ENCODE measurements at regions not wholly inside any gene's neighbourhood (a gene's known extent, or its start where the extent isn't known, plus 50 kb on each side); places are given as distances from the start of the nearest gene placed in this dataset.

DNA sequence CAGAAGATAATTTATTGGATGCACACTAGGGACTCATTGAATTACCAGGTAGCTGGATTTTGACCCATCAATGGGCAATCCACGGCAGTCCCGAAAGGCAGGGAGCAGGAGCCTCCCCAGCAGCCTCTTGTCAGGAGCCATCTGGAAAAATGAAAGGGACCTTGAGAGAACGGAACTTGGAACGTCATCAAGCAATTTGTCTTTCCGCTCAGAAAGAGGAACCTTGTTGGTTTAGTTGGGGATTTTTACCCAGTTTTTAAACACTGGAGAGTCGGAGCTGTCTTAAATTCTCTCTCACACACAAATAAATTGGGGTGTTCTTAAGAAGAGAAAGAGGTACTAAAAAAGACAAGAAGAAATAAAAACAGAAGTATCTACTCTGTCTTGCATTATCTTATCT lies 1351.7 kb upstream of the TMEM132C start:
- Histone ChIP-seq H3K9me3 (ENCODE audit: control insufficient read depth, low read depth, low read length) (no peaks in the 10 kb centered on the region), H3K18ac (ENCODE audit: insufficient read length, low read depth, low read length) (no peak overlapping the region), H3K4me1 (ENCODE audit: insufficient read depth, low read length) (no peaks in the 10 kb centered on the region), H4K91ac (ENCODE audit: insufficient read length, low read depth, low read length) (no peak overlapping the region), H2BK20ac (ENCODE audit: low read depth, low read length, poor library complexity, severe bottlenecking) (no peak overlapping the region), H2BK15ac (ENCODE audit: low read depth, low read length) (no peak overlapping the region), H2BK120ac (ENCODE audit: low read depth, low read length, poor library complexity, severe bottlenecking) (no peak overlapping the region), H3K14ac (ENCODE audit: insufficient read depth, low read length) (no peak overlapping the region), H3K56ac (ENCODE audit: insufficient read length, low read depth, low read length) (no peak overlapping the region), H4K20me1 (ENCODE audit: control insufficient read depth, insufficient read depth, insufficient read length) (no peaks in the 10 kb centered on the region), H3K27ac (ENCODE audit: insufficient read length, low read depth, low read length) (no peak overlapping the region), H3T11ph (ENCODE audit: low read length) (no peak overlapping the region), H4K5ac (ENCODE audit: insufficient read length, low read depth, low read length) (no peak overlapping the region), H3K4ac (ENCODE audit: low read depth, low read length) (no peak overlapping the region), H2AFZ (ENCODE audit: low read length) (no peak overlapping the region), H4K8ac (replicated peaks; ENCODE audit: insufficient read length, low read depth, low read length) (no peak overlapping the region), H3K23ac (ENCODE audit: insufficient read length, low read depth, low read length) (no peak overlapping the region), H2BK5ac (ENCODE audit: insufficient read length, low read length) (no peak overlapping the region), H3K79me1 (ENCODE audit: insufficient read depth, low read depth, low read length, poor library complexity, severe bottlenecking) (no peaks in the 10 kb centered on the region), H3K4me2 (ENCODE audit: insufficient read depth, insufficient read length, low read length) (no peak overlapping the region), H2BK12ac (ENCODE audit: insufficient read length, low read depth, low read length) (no peak overlapping the region), H3K27me3 (ENCODE audit: insufficient read depth, low read length) (no peaks in the 10 kb centered on the region), H3K23me2 (ENCODE audit: insufficient read length, low read depth, low read length, poor library complexity, severe bottlenecking) (no peaks in the 10 kb centered on the region), H3K9ac (ENCODE audit: extremely low read depth, insufficient read length, low read length) (no peak overlapping the region), H3K79me2 (ENCODE audit: insufficient read depth, low read length) (no peaks in the 10 kb centered on the region), H2AK5ac (ENCODE audit: insufficient read length, low read length) (no peak overlapping the region)
- H3K4me1 Mint-ChIP-seq = no peaks in the 10 kb centered on the region
- DNase-seq = no peak
- no peaks in the 10 kb centered on the region; a peak in 1 of 5 replicates for H3K9me3 Mint-ChIP-seq
- H3K27me3 Mint-ChIP-seq (ENCODE audit: low read depth) = no peaks in the 10 kb centered on the region; the same call in 1 of the 2 replicates
- no peaks in the 10 kb centered on the region; a peak in 2 of 7 replicates for H3K36me3 Mint-ChIP-seq (ENCODE audit: insufficient read depth in 1 of 3, low read depth in 3 of 3)
- no peak overlapping the region for H3K4me3 Mint-ChIP-seq
- H3K27ac Mint-ChIP-seq = no peak overlapping the region
- TF ChIP-seq, protein P1, sequence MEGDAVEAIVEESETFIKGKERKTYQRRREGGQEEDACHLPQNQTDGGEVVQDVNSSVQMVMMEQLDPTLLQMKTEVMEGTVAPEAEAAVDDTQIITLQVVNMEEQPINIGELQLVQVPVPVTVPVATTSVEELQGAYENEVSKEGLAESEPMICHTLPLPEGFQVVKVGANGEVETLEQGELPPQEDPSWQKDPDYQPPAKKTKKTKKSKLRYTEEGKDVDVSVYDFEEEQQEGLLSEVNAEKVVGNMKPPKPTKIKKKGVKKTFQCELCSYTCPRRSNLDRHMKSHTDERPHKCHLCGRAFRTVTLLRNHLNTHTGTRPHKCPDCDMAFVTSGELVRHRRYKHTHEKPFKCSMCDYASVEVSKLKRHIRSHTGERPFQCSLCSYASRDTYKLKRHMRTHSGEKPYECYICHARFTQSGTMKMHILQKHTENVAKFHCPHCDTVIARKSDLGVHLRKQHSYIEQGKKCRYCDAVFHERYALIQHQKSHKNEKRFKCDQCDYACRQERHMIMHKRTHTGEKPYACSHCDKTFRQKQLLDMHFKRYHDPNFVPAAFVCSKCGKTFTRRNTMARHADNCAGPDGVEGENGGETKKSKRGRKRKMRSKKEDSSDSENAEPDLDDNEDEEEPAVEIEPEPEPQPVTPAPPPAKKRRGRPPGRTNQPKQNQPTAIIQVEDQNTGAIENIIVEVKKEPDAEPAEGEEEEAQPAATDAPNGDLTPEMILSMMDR (conservative IDR thresholded peaks at IDR 0.05) = no peak
- no CpG with 5 or more reads among the region's 6 CpGs for WGBS (ENCODE audit: extremely low coverage, insufficient read length, low lambda C conversion rate)

All from H9 (cell line).